NT2/D1 (cell line): ENCODE measurements at regions not wholly inside any gene's neighbourhood (a gene's known extent, or its start where the extent isn't known, plus 50 kb on each side); places are given as distances from the start of the nearest gene placed in this dataset.
"Not testable (repeated sequence)": the region's sequence is repeated elsewhere in the genome, so short reads cannot be mapped to it uniquely, and the experiment has no call there.

Experiments used
- SUZ12 ChIP-seq: IDR thresholded peaks from 2 replicates; pipeline ENCODE4 v1.6.1; 2011; ENCODE audit not compliant: insufficient read length, insufficient read depth; ENCODE audit errors: extremely low read depth
- YY1 ChIP-seq: IDR thresholded peaks from 2 replicates; pipeline ENCODE4 v1.6.1; 2011; ENCODE audit not compliant: insufficient read length, insufficient read depth
- ZNF274 ChIP-seq: IDR thresholded peaks from 2 replicates; pipeline ENCODE4 v1.6.1; 2011; ENCODE audit warnings: mild to moderate bottlenecking, low read depth, low read length

DNA sequence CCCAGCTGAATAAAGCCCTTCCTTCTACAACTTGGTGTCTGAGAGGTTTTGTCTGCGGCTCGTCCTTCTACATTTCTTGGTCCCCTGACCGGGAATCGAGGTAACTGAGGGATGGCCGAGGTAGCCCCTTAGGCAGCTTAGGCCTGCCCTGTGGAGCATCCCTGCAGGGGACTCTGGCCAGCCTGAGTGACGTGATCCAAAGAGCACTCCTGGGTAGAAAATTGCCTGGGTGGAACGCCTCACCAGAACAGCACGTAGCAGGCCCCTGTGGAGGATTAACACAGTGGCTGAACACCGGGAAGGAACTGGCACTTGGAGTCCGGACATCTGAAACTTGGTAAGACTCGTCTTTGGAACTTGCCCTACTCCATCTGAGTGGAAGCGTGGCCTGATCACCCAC is 1078.5 kb upstream of the FAM98A start:
- not testable (repeated sequence) for TF ChIP-seq SUZ12, YY1, ZNF274
